GM12864 (cell line): ENCODE measurements at regions not wholly inside any gene's neighbourhood (a gene's known extent, or its start where the extent isn't known, plus 50 kb on each side); places are given as distances from the start of the nearest gene placed in this dataset.

Source experiments
- DNase-seq: peaks from one replicate; pipeline ENCODE4 v3.0.0-alpha.2; 2011; ENCODE audit warnings: low read depth
- H3K4me3 ChIP-seq: 2 replicates; pipeline ENCODE4 v1.5.1; 2011; ENCODE audit warnings: mild to moderate bottlenecking, low read depth, low read length, control low read depth
- CTCF ChIP-seq: IDR thresholded peaks from 2 replicates; pipeline ENCODE4 v1.5.1; 2011; ENCODE audit warnings: low read depth, mild to moderate bottlenecking, moderate library complexity, low read length, control low read depth, inconsistent platforms; ENCODE audit errors: missing control alignments

GRCh38 chr7:131945957-131946544, 389.6 kb upstream of the PODXL start:
- no peak for DNase-seq
- TF ChIP-seq CTCF: no peak
- no peak overlapping the region for H3K4me3 ChIP-seq

GRCh38 chr7:131945313-131945911, 389.0 kb upstream of the PODXL start:
- no peak overlapping the region for H3K4me3 ChIP-seq
- no peak for DNase-seq
- TF ChIP-seq CTCF: peak; percentile 73

GRCh38 chr7:131944556-131945069, 388.2 kb upstream of the PODXL start:
- H3K4me3 ChIP-seq: no peak overlapping the region
- no peak for DNase-seq
- no peak for TF ChIP-seq CTCF

GRCh38 chr7:131943646-131944045, 387.2 kb upstream of the PODXL start:
- H3K4me3 ChIP-seq: no peak overlapping the region
- no peak for TF ChIP-seq CTCF
- DNase-seq: no peak

- DNase-seq: no peak
- no peak for TF ChIP-seq CTCF
- H3K4me3 ChIP-seq: no peak overlapping the region
Observed at GRCh38 chr7:131943211-131943610, 386.8 kb upstream of the PODXL start.

- no peak overlapping the region for H3K4me3 ChIP-seq
- no peak for TF ChIP-seq CTCF
- no peak for DNase-seq
Observed at GRCh38 chr7:131942287-131943150, 386.1 kb upstream of the PODXL start.
